RWPE1 (cell line): ENCODE measurements at regions not wholly inside any gene's neighbourhood (a gene's known extent, or its start where the extent isn't known, plus 50 kb on each side); places are given as distances from the start of the nearest gene placed in this dataset.

Experiments
- CTCF ChIA-PET: fragments of 350-600 bp; sonication (Branson Sonifier 250); formaldehyde crosslinking; extraction: SDS; loops from one replicate; lab custom pipeline; 2021; lab: Yijun Ruan, JAX
- POLR2A ChIA-PET: fragments of 400-600 bp; formaldehyde crosslinking; extraction: SDS; loops from one replicate; lab custom pipeline; 2020; ENCODE audit warnings: antibody characterized with exemption; ENCODE audit not compliant: low non-redundant PET; lab: Yijun Ruan, JAX
- DNase-seq: peaks from one replicate; pipeline ENCODE4 v3.0.0; 2012; ENCODE audit warnings: low spot score
- H3K27ac ChIP-seq: fragments of 450-650 bp; 2 replicates; pipeline ENCODE4 v1.5.1; 2017
- CTCF ChIP-seq: fragments of 450-650 bp; conservative IDR thresholded peaks from 2 replicates; pipeline ENCODE4 v1.5.1; 2017; ENCODE audit warnings: low read depth, mild to moderate bottlenecking

- no peak for DNase-seq
- CTCF ChIA-PET: no interaction called here
- no peak for TF ChIP-seq CTCF
- POLR2A ChIA-PET: no interaction called here
- no peak overlapping the region for H3K27ac ChIP-seq
Measured at GRCh38 chr11:29331451-29332010, 685.3 kb downstream of the KCNA4 start.

DNA sequence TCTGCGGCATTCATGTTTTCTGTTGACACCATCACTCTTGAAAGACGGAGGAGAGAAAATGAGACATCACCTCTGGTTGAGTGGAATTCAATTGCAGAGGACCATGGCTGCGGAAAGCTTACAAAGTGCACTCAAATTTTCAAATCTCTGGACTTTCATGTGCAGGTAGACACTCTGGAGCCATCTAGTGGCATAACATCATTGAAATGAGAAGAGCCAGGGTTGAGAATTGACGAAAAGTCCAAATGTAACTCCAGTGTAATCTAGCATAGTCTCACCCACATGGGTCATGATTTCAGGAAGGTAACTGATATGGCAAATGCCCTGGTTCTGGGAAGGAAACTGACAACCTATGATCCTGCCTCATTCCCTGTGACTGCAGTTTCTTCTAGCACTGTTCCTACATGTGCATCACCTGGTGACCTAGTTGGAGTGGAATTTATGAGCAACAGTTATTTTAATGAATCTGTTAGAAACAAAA is 687.8 kb downstream of the KCNA4 start:
- H3K27ac ChIP-seq: no peak overlapping the region
- ChIA-PET CTCF (interaction anchor here (0.6 to 2.7 kb wide), 16 partner anchors 15 to 1650 kb away, joined by 3 to 15 read pairs (median 4); partner anchors contain the start of gene BDNF), POLR2A (no interaction called here)
- DNase-seq: peak; percentile 45
- TF ChIP-seq CTCF: peak; percentile 71

- ChIA-PET POLR2A (no interaction called here), CTCF (interaction anchor here (0.6 to 1.9 kb wide), 6 partner anchors 34 to 1628 kb away, joined by 3 to 15 read pairs (median 4); partner anchors contain the start of gene BDNF)
- TF ChIP-seq CTCF: no peak
- no peak overlapping the region for H3K27ac ChIP-seq
- no peak for DNase-seq
Measured at GRCh38 chr11:29327891-29328290, 688.9 kb downstream of the KCNA4 start.

DNA sequence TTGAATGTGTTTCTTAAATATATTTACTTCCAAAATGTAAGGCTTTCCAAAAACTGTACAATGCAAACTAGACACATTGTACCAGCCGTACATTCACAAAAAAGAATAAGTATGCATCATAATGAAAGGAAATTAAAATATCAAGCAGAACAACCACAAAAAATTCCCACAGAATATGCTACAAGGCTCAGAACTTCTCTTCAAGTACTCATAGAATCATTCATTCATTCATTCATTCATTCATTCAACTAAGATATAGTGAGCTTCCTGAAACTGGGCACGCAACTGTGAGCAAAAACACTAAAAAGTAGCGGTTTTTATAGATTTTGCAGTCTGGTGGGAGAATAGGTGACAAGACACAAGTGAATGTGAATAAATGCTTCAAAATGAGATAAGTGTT is 690.1 kb downstream of the KCNA4 start:
- ChIA-PET CTCF (interaction anchor here (1.1 kb wide), 1 partner anchor 17 kb away, joined by 3 read pairs; no protein-coding TSS in a partner anchor), POLR2A (no interaction called here)
- DNase-seq: no peak
- no peak overlapping the region for H3K27ac ChIP-seq
- no peak for TF ChIP-seq CTCF

DNA sequence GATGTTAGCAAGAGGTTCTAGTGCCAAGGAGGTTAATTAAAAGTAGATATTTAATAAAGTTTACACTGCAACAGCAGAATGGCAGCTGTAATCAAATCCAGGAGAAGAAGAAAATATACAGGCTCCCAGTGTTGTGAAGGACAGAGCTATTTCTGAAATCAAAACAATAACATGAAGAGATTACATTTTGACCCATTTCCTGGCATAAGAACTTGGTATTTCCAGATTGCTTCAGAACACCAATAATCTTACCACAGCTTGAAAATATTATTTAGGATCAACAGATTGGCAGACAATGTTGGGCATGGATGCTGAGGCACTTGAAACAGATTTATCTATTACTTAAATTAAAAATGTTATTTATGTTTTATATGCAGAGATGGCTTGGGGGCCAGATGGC is 692.5 kb downstream of the KCNA4 start:
- ChIA-PET POLR2A (no interaction called here), CTCF (no interaction called here)
- DNase-seq: no peak
- H3K27ac ChIP-seq: no peak overlapping the region
- no peak for TF ChIP-seq CTCF

- POLR2A ChIA-PET: no interaction called here
- DNase-seq: peak; percentile 62
- no peak overlapping the region for H3K27ac ChIP-seq
- TF ChIP-seq CTCF: no peak
- CTCF ChIA-PET: interaction anchor here (0.5 to 0.8 kb wide), 5 partner anchors 21 to 1622 kb away, joined by 3 to 5 read pairs (median 4); no protein-coding TSS in a partner anchor
Measured at GRCh38 chr11:29321293-29322132, 695.3 kb downstream of the KCNA4 start.
